H1 (cell line): ENCODE measurements at regions not wholly inside any gene's neighbourhood (a gene's known extent, or its start where the extent isn't known, plus 50 kb on each side); places are given as distances from the start of the nearest gene placed in this dataset.

Experiments used
- CTCF ChIA-PET: fragments of 300-600 bp; sonication (Branson Sonifier 250); formaldehyde crosslinking; loops from one replicate; lab custom pipeline; 2021; ENCODE audit not compliant: partially characterized antibody; lab: Charles Lee
- POLR2A ChIA-PET: fragments of 300-600 bp; sonication (Branson Sonifier 250); formaldehyde crosslinking; loops from one replicate; lab custom pipeline; 2021; ENCODE audit warnings: inconsistent platforms; ENCODE audit not compliant: partially characterized antibody; lab: Charles Lee
- DNase-seq, 2 experiments: peaks; one replicate each; pipeline versions ENCODE4 v3.0.0 to v3.0.0-alpha.2; 2010 to 2022; ENCODE audit warnings: low spot score in 2 of 2, low read depth in 1 of 2, mixed read lengths in 1 of 2
- FAIRE-seq: peaks from 2 replicates; lab custom pipeline; 2011; peaks lifted over from hg19 to GRCh38; lab: Jason Lieb, UNC
- H2AFZ ChIP-seq: 2 replicates; pipeline ENCODE4 v1.8.1; 2012; ENCODE audit warnings: low read length, inconsistent platforms
- H2AK5ac ChIP-seq: 2 replicates; pipeline ENCODE4 v1.6.1; 2013; ENCODE audit warnings: low read depth, low read length
- H2BK120ac ChIP-seq: replicated peaks from 2 replicates; pipeline ENCODE3; 2013; ENCODE audit warnings: low read depth, low read length, inconsistent platforms
- H2BK12ac ChIP-seq: 2 replicates; pipeline ENCODE4 v1.6.1; 2013; ENCODE audit warnings: low read depth, low read length
- H2BK15ac ChIP-seq: 2 replicates; pipeline ENCODE4 v1.6.1; 2013; ENCODE audit warnings: low read length
- H2BK20ac ChIP-seq: 2 replicates; pipeline ENCODE4 v1.6.1; 2013; ENCODE audit warnings: low read length
- H2BK5ac ChIP-seq: 2 replicates; pipeline ENCODE4 v1.6.1; 2013; ENCODE audit warnings: low read depth, low read length
- H3K14ac ChIP-seq: 2 replicates; pipeline ENCODE4 v1.6.1; 2013; ENCODE audit warnings: inconsistent platforms; ENCODE audit not compliant: insufficient read length
- H3K18ac ChIP-seq: 2 replicates; pipeline ENCODE4 v1.6.1; 2013; ENCODE audit warnings: low read length; ENCODE audit errors: extremely low read depth
- H3K23ac ChIP-seq: 2 replicates; pipeline ENCODE4 v1.6.1; 2013; ENCODE audit warnings: inconsistent platforms; ENCODE audit not compliant: insufficient read length
- H3K23me2 ChIP-seq: 2 replicates; pipeline ENCODE4 v1.6.1; 2013; ENCODE audit warnings: low read depth, low read length
- H3K27ac ChIP-seq: 2 replicates; pipeline ENCODE4 v1.6.1; 2011; ENCODE audit warnings: low read depth, low read length, inconsistent platforms
- H3K27me3 ChIP-seq, 4 experiments: replicated peaks in 1 of 4; 1 replicate in 1 of 4; 2 replicates in 3 of 4; pipeline versions ENCODE4 v1.6.1 to v1.8.1; 2011 to 2013; ENCODE audit warnings: low read length in 3 of 4, mild to moderate bottlenecking in 3 of 4, inconsistent platforms in 2 of 4, mixed read lengths in 2 of 4, moderate library complexity in 1 of 4; ENCODE audit not compliant: control insufficient read depth in 3 of 4, insufficient read depth in 3 of 4; ENCODE audit errors: extremely low read depth in 1 of 4
- H3K36me3 ChIP-seq, 4 experiments: 2 replicates each; pipeline versions ENCODE4 v1.6.1 to v1.8.1; 2011 to 2013; ENCODE audit warnings: mild to moderate bottlenecking in 4 of 4, low read length in 3 of 4, moderate library complexity in 2 of 4, control low read depth in 1 of 4, inconsistent platforms in 1 of 4; ENCODE audit not compliant: insufficient read depth in 4 of 4, control insufficient read depth in 2 of 4
- H3K4ac ChIP-seq: replicated peaks from 2 replicates; pipeline ENCODE3; 2013; ENCODE audit warnings: low read length, low read depth, mixed read lengths, inconsistent platforms; ENCODE audit not compliant: insufficient read length
- H3K4me1 ChIP-seq, 4 experiments: replicated peaks in 1 of 4; 1 replicate in 1 of 4; 2 replicates in 3 of 4; pipeline versions ENCODE4 v1.6.1 to v1.8.1; 2011 to 2013; ENCODE audit warnings: low read length in 3 of 4, inconsistent platforms in 2 of 4, mixed read lengths in 1 of 4; ENCODE audit not compliant: insufficient read depth in 4 of 4, control insufficient read depth in 3 of 4
- H3K4me2 ChIP-seq, 2 experiments: 2 replicates each; pipeline versions ENCODE4 v1.6.1 to v1.8.1; 2011 to 2013; ENCODE audit warnings: low read depth in 2 of 2, low read length in 2 of 2, control low read depth in 1 of 2, inconsistent platforms in 1 of 2, mild to moderate bottlenecking in 1 of 2; ENCODE audit not compliant: insufficient read depth in 1 of 2
- H3K4me3 ChIP-seq, 4 experiments: fragments of 200-600, 300-600 bp in 1 of 4; sonication (generic), shearing (Covaris generic), sonication (Bioruptor Twin) in 1 of 4; 2 replicates each; pipeline versions ENCODE4 v1.5.1 to v1.8.1; 2011 to 2016; ENCODE audit warnings: low read length in 4 of 4, low read depth in 3 of 4, control low read depth in 2 of 4, inconsistent platforms in 2 of 4, mild to moderate bottlenecking in 2 of 4, mixed read lengths in 1 of 4, moderate library complexity in 1 of 4; ENCODE audit not compliant: insufficient read depth in 2 of 4; ENCODE audit errors: extremely low read depth in 1 of 4
- H3K56ac ChIP-seq: replicated peaks from 2 replicates; pipeline ENCODE3; 2013; ENCODE audit warnings: low read depth, mild to moderate bottlenecking, mixed read lengths, low read length, inconsistent platforms; ENCODE audit not compliant: insufficient read length
- H3K79me1 ChIP-seq: 2 replicates; pipeline ENCODE4 v1.6.1; 2013; ENCODE audit warnings: low read depth, low read length, control low read depth
- H3K79me2 ChIP-seq, 2 experiments: 2 replicates each; pipeline versions ENCODE4 v1.6.1 to v1.8.1; 2012 to 2013; ENCODE audit warnings: low read length in 2 of 2, mild to moderate bottlenecking in 2 of 2, inconsistent platforms in 1 of 2; ENCODE audit not compliant: insufficient read depth in 2 of 2, control insufficient read depth in 1 of 2
- H3K9ac ChIP-seq, 4 experiments: replicated peaks in 1 of 4; 1 replicate in 1 of 4; 2 replicates in 3 of 4; pipeline versions ENCODE4 v1.6.1 to v1.8.1; 2011 to 2013; ENCODE audit warnings: low read depth in 3 of 4, low read length in 3 of 4, control low read depth in 2 of 4, mild to moderate bottlenecking in 2 of 4, moderate library complexity in 2 of 4, inconsistent platforms in 1 of 4; ENCODE audit errors: extremely low read depth in 1 of 4
- H3K9me3 ChIP-seq, 2 experiments: 2 replicates each; pipeline versions ENCODE4 v1.6.1 to v1.8.1; 2012 to 2013; ENCODE audit warnings: mild to moderate bottlenecking in 2 of 2, moderate library complexity in 2 of 2, control low read depth in 1 of 2, inconsistent platforms in 1 of 2, low read depth in 1 of 2, low read length in 1 of 2, mixed read lengths in 1 of 2; ENCODE audit not compliant: insufficient read depth in 2 of 2
- H4K20me1 ChIP-seq, 2 experiments: replicated peaks in 1 of 2; 2 replicates each; pipeline versions ENCODE3 to v1.8.1; 2011 to 2013; ENCODE audit warnings: inconsistent platforms in 2 of 2, low read length in 2 of 2, mild to moderate bottlenecking in 1 of 2; ENCODE audit not compliant: insufficient read depth in 2 of 2, control insufficient read depth in 1 of 2
- H4K5ac ChIP-seq: 2 replicates; pipeline ENCODE4 v1.6.1; 2013; ENCODE audit warnings: low read length, low read depth, mixed read lengths, inconsistent platforms; ENCODE audit not compliant: insufficient read length
- H4K8ac ChIP-seq: 2 replicates; pipeline ENCODE4 v1.8.0; 2013; ENCODE audit warnings: mild to moderate bottlenecking, moderate library complexity, low read length, inconsistent platforms; ENCODE audit not compliant: insufficient read depth; ENCODE audit errors: extremely low read depth
- H4K91ac ChIP-seq: replicated peaks from 2 replicates; pipeline ENCODE3; 2013; ENCODE audit warnings: low read length, mixed read lengths, inconsistent platforms; ENCODE audit not compliant: insufficient read length
- BRCA1 ChIP-seq: IDR thresholded peaks from 2 replicates; pipeline ENCODE4 v1.6.1; 2012; ENCODE audit warnings: low read depth, low read length, improper control_type of control experiment
- CHD2 ChIP-seq: IDR thresholded peaks from 2 replicates; pipeline ENCODE4 v1.6.1; 2012; ENCODE audit warnings: low read length, improper control_type of control experiment
- EGR1 ChIP-seq: IDR thresholded peaks from 2 replicates; pipeline ENCODE4 v1.6.1; 2011; ENCODE audit warnings: low read depth, low read length, borderline replicate concordance
- TBP ChIP-seq: IDR thresholded peaks from 2 replicates; pipeline ENCODE4 v1.6.1; 2011; ENCODE audit warnings: low read depth, low read length, improper control_type of control experiment
- WGBS, 2 experiments: shearing (Covaris generic) in 1 of 2; methylation state at CpG; one replicate each; pipeline versions ENCODE4 v1.1.6 to v1.1.7; 2013 to 2015; ENCODE audit warnings: low lambda C conversion rate in 2 of 2, mixed read lengths in 2 of 2, inconsistent platforms in 1 of 2, low coverage in 1 of 2, missing lambda C conversion rate in 1 of 2; ENCODE audit not compliant: insufficient replicate concordance in 2 of 2, insufficient coverage in 1 of 2, insufficient read length in 1 of 2; ENCODE audit errors: extremely low coverage in 1 of 2, missing lambda C conversion rate in 1 of 2; 5-methylcytosine and 5-hydroxymethylcytosine counted together
- TF ChIP-seq, protein P1 (sequence below): IDR thresholded peaks from 2 replicates; pipeline ENCODE4 v1.6.1; 2012; ENCODE audit warnings: inconsistent platforms

DNA sequence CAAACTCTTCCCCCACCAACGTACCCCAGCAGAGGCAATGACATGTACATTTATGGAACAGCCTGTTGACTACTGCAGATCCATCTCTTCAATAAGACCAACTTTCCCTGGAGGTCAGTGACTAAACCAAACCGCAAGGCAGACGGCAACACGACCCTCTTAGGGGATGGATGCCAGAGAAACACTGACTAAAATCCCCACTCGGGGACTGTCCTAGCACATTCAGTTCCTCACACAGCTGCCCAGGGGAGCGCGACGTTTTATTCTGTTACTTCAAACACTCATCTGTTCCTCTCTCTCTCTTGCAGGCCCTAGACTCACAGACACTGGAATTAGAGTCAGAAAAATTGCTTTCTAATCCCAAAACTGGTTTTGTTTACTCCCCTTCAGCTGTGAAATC lies 146.5 kb upstream of the PRSS1 start:
- H3K4me2 ChIP-seq: no peak overlapping the region
- no peak overlapping the region for H3K23ac ChIP-seq
- no peak overlapping the region for H3K4ac ChIP-seq
- H3K79me2 ChIP-seq: no peaks in the 10 kb centered on the region
- FAIRE-seq: no peak
- H2BK120ac ChIP-seq: no peak overlapping the region
- H3K27ac ChIP-seq: no peak overlapping the region
- no peaks in the 10 kb centered on the region for H3K27me3 ChIP-seq
- H4K8ac ChIP-seq: no peak overlapping the region
- no peaks in the 10 kb centered on the region for H3K4me1 ChIP-seq
- H2BK20ac ChIP-seq: no peak overlapping the region
- CTCF ChIA-PET: interaction anchor here (0.6 to 11.1 kb wide), 18 partner anchors 10 to 400 kb away, joined by 3 to 102 read pairs (median 8); no protein-coding TSS in a partner anchor
- H3K14ac ChIP-seq: no peak overlapping the region
- TF ChIP-seq CHD2 (no peak), BRCA1 (no peak), EGR1 (no peak), TBP (no peak)
- TF ChIP-seq, protein P1, sequence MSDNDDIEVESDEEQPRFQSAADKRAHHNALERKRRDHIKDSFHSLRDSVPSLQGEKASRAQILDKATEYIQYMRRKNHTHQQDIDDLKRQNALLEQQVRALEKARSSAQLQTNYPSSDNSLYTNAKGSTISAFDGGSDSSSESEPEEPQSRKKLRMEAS: no peak
- no peak overlapping the region for H3K9ac ChIP-seq
- no peak overlapping the region for H2BK12ac ChIP-seq
- no peak overlapping the region for H3K56ac ChIP-seq
- H4K91ac ChIP-seq: no peak overlapping the region
- DNase-seq: no peak
- H2BK5ac ChIP-seq: no peak overlapping the region
- H3K79me1 ChIP-seq: no peaks in the 10 kb centered on the region
- H4K20me1 ChIP-seq: no peaks in the 10 kb centered on the region
- POLR2A ChIA-PET: no interaction called here
- H3K9me3 ChIP-seq: no peaks in the 10 kb centered on the region
- 79% methylated on average over 8 of the region's 8 CpGs; no CpG with 5 or more reads in 1 of the 2 experiments for WGBS, 2 experiments
- H2BK15ac ChIP-seq: no peak overlapping the region
- H4K5ac ChIP-seq: no peak overlapping the region
- no peak overlapping the region for H2AK5ac ChIP-seq
- no peak overlapping the region for H3K4me3 ChIP-seq
- H3K36me3 ChIP-seq: no peaks in the 10 kb centered on the region
- no peak overlapping the region for H3K18ac ChIP-seq
- no peak overlapping the region for H2AFZ ChIP-seq
- no peaks in the 10 kb centered on the region for H3K23me2 ChIP-seq
